Thyroid gland (tissue), 4 donors: ENCODE measurements at regions not wholly inside any gene's neighbourhood (a gene's known extent, or its start where the extent isn't known, plus 50 kb on each side); places are given as distances from the start of the nearest gene placed in this dataset.

Experiments
- CTCF ChIP-seq, 6 experiments: fragments of 200-600 bp in 3 of 6; fragments of 450-650 bp in 3 of 6; sonication (generic) in 3 of 6; IDR thresholded peaks; one replicate each; pipeline ENCODE4 v1.5.1; 2016 to 2019; ENCODE audit warnings: antibody characterized with exemption in 6 of 6, mild to moderate bottlenecking in 2 of 6, inconsistent platforms in 1 of 6, moderate library complexity in 1 of 6
- POLR2A ChIP-seq, 2 donors: fragments of 450-650 bp; IDR thresholded peaks; one replicate each; pipeline ENCODE4 v1.6.1; 2017; ENCODE audit warnings: antibody characterized with exemption in 2 of 2, mild to moderate bottlenecking in 2 of 2, moderate library complexity in 1 of 2

DNA sequence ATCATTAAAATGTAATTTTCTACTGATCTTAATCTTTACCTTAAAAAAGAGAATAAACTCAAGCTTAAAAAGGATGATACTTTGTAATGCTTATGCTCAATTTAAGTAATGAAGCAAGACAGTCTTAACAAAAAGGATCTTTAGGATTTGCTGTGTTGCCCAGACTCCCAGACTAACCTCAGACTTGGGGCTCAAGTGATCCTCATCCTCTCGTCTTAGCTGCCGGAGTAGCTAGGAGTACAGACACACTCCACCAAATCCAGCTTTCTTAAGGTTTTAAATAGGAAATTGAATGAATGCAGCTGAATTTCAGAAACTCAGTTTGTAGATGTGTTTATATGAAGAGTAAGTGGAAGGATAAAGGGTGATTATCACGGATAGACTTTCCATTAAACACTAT, 400.5 kb upstream of the DAB2 start:
- TF ChIP-seq POLR2A (IDR thresholded peaks at IDR 0.05) (no peak), CTCF (IDR thresholded peaks at IDR 0.05) (no peak)
